ENCODE measurements at regions not wholly inside any gene's neighbourhood (a gene's known extent, or its start where the extent isn't known, plus 50 kb on each side); places are given as distances from the start of the nearest gene placed in this dataset.

GRCh38 chr6:80467408-80467807 lies 360.9 kb downstream of the BCKDHB start:
- Histone ChIP-seq H4K20me1 (ENCODE audit: control insufficient read depth, insufficient read depth) (no peaks in the 10 kb centered on the region), H3K79me2 (ENCODE audit: control insufficient read depth, insufficient read depth, low read length) (no peaks in the 10 kb centered on the region), H2AFZ (ENCODE audit: control insufficient read depth, low read depth, low read length) (no peak overlapping the region), H3K4me3 (no peak overlapping the region), H3K9ac (ENCODE audit: control insufficient read depth, insufficient read depth, low read length) (no peak overlapping the region), H3K27me3 (replicated peaks in 1 of 2; ENCODE audit: control insufficient read depth in 2 of 2, insufficient read depth in 2 of 2, low read length in 1 of 2) (no peaks in the 10 kb centered on the region), H3K4me1 (ENCODE audit: control insufficient read depth, insufficient read depth, low read length) (no peaks in the 10 kb centered on the region), H3K36me3 (ENCODE audit: control insufficient read depth in 2 of 2, insufficient read depth in 2 of 2, low read length in 1 of 2) (no peaks in the 10 kb centered on the region), H3K27ac (ENCODE audit: control insufficient read depth, insufficient read depth) (no peak overlapping the region), H3K9me3 (replicated peaks; ENCODE audit: control insufficient read depth, insufficient read depth, low read length) (no peaks in the 10 kb centered on the region), H3K4me2 (ENCODE audit: control insufficient read depth, insufficient read depth) (no peak overlapping the region)
- no TSS peak for BruUV-seq (replicated peaks)
- WGBS (ENCODE audit: insufficient coverage, insufficient replicate concordance, low lambda C conversion rate, missing lambda C conversion rate), result 10% methylated on average over 2 of the region's 2 CpGs
- intact Hi-C loops (cut with micrococcal nuclease; ENCODE audit: unreplicated experiment), result no loop called here
- ATAC-seq (no peak), FAIRE-seq (no peak), DNase-seq (ENCODE audit: low read depth, low spot score) (no peak)
- ChIA-PET CTCF (interaction anchor here (0.6 kb wide), 1 partner anchor 1504 kb away, joined by 3 read pairs; no protein-coding TSS in a partner anchor), SMC1A (ENCODE audit: uncharacterized antibody, unreplicated experiment) (interaction anchor here (1.9 kb wide), 1 partner anchor 10 kb away, joined by 6 read pairs; no protein-coding TSS in a partner anchor), POLR2A (interaction anchor here (0.5 kb wide), 1 partner anchor 133 kb away, joined by 4 read pairs; no protein-coding TSS in a partner anchor), RAD21 (ENCODE audit: unreplicated experiment) (no interaction called here)
- in situ Hi-C loops (cut with MboI), result no loop called here
- TF ChIP-seq CEBPB (IDR thresholded peaks at IDR 0.05; ENCODE audit: borderline replicate concordance in 1 of 2, low read depth in 2 of 2, low read length in 2 of 2) (no peak), CUX1 (IDR thresholded peaks at IDR 0.05; ENCODE audit: insufficient replicate concordance, low read depth, low read length) (no peak), STAT3 (IDR thresholded peaks at IDR 0.05; ENCODE audit: low read depth, low read length) (no peak), CBX3 (IDR thresholded peaks at IDR 0.05; ENCODE audit: borderline replicate concordance, low read depth) (no peak), KAT2A (conservative IDR thresholded peaks at IDR 0.05; ENCODE audit: control insufficient read depth, low read depth, low read length) (no peak), ZBTB40 (IDR thresholded peaks at IDR 0.05; ENCODE audit: borderline replicate concordance) (no peak), ZBED1 (IDR thresholded peaks at IDR 0.05; ENCODE audit: borderline replicate concordance) (no peak), HDAC6 (IDR thresholded peaks at IDR 0.05; ENCODE audit: unreplicated experiment) (no peak), ZBTB11 (CRISPR knock-in tag; IDR thresholded peaks at IDR 0.05) (no peak), SREBF2 (IDR thresholded peaks at IDR 0.05; ENCODE audit: low read length) (no peak), SMARCA5 (IDR thresholded peaks at IDR 0.05) (no peak)
